ENCODE measurements at regions not wholly inside any gene's neighbourhood (a gene's known extent, or its start where the extent isn't known, plus 50 kb on each side); places are given as distances from the start of the nearest gene placed in this dataset.

DNA sequence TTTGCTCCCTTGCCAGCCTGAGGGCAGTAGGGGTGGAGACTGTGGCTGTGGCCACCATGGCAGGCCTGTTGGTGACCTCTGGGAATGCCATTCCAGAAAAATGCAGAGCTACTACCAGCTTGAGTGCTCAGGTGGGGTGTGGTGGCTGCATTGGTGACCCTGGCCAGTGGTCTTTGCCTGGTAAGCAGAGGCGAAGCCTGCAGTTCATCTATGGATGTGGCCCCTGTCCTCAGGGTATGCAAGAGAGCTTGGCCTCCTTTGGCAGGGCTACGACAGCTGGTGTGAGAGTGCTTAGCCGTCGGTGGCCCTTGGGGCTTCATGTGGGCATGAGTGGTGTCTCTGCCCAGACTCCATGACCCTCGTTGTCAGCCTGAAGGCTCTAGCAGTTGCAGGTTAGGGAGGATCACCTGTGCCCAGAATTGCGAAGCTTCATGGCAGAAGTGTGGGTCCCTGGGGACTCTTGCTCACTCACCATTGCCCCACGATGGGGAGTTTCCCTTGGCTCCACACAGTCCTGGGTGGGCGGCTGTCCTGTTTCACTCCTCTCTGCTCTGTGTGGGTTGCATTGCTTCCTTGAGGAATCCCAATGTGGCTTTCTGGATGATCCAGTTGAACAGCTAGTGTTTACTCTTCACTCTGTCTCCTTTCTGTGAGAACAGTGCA is 117.9 kb upstream of the CDH12 start:
- TF ChIP-seq POLR2A (IDR thresholded peaks at IDR 0.05), result no peak
- TF ChIP-seq, protein P1, sequence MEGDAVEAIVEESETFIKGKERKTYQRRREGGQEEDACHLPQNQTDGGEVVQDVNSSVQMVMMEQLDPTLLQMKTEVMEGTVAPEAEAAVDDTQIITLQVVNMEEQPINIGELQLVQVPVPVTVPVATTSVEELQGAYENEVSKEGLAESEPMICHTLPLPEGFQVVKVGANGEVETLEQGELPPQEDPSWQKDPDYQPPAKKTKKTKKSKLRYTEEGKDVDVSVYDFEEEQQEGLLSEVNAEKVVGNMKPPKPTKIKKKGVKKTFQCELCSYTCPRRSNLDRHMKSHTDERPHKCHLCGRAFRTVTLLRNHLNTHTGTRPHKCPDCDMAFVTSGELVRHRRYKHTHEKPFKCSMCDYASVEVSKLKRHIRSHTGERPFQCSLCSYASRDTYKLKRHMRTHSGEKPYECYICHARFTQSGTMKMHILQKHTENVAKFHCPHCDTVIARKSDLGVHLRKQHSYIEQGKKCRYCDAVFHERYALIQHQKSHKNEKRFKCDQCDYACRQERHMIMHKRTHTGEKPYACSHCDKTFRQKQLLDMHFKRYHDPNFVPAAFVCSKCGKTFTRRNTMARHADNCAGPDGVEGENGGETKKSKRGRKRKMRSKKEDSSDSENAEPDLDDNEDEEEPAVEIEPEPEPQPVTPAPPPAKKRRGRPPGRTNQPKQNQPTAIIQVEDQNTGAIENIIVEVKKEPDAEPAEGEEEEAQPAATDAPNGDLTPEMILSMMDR (IDR thresholded peaks at IDR 0.05), result no peak
